NCI-H345 treated with DMSO at 0.1 percent for 48 hours (cell line): ENCODE measurements at regions not wholly inside any gene's neighbourhood (a gene's known extent, or its start where the extent isn't known, plus 50 kb on each side); places are given as distances from the start of the nearest gene placed in this dataset.
"Not testable (repeated sequence)": the region's sequence is repeated elsewhere in the genome, so short reads cannot be mapped to it uniquely, and the experiment has no call there.

Experiments used
- DNase-seq: peaks from one replicate; lab custom pipeline; 2025; ENCODE audit not compliant: unreplicated experiment; lab: John Stamatoyannopoulos, UW

DNA sequence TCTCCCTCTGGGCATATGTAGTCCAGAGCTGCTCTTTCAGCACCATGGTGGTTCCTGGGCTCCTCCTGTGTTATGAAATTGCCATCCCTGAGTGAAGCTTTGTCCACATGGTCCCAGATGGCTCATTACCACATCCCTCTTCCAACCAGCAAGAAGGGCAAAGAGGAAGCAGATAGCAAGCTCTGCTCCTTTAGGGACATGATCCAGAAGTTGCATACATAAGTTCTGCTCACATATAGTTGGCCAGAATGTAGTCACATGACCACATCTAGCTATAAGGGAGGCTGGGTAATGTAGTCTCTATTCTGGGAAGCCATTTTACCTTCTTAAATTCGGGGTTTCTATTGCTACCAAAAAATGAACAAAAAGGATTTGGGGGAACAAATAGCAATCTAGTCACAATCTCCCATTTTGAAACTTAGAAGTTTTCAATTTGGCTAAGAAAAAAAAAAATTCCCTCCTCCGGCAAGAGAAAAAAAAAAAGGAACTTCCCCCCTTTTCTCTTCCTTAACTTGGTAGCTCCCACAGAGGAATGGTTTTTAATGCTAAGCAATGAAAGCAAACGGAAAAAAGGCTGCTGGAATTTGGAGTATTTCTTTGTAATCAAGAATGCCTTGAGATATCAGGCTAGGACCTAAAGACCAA, 88.2 kb upstream of the USP9X start:
- DNase-seq = no peak

DNA sequence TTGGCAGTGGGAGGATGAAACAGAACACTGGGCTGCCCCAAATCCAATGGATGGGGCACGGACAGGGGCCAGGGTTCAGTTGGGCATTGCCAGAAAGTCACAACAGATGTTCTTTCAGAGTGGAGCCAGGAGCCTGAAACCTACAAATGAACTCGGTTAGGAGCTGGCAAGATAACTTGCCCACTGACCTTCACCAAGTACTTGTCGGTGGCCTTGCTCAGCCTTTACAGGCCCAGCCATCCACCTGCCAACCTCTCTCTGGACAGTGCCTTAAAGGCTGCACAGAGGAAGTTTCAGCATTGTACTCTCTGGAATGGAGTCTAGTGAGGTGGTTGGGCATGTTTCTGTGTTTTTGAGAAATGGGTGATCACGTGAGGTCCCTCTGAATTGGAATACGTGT, 87.1 kb upstream of the USP9X start:
- no peak for DNase-seq

DNA sequence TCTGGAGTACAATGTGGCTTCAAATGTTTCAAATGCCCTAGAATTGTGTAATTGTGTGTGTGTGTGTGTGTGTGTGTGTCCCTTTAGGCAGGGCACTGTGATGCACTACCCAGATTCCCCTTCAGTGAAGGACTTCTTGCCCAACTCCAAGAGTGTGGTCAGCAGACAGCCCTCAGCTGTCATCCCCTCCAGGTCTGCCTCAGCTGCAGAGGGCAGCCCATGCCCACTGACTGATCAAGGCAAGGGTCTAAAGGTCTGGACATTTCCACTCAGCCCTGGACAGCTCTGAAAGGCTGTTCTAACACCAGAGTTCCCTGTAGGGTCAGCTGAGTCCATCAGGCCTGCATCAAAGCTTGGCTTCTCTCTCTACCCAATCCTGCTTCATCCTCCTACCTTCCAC, 83.9 kb upstream of the USP9X start:
- DNase-seq = no peak

DNA sequence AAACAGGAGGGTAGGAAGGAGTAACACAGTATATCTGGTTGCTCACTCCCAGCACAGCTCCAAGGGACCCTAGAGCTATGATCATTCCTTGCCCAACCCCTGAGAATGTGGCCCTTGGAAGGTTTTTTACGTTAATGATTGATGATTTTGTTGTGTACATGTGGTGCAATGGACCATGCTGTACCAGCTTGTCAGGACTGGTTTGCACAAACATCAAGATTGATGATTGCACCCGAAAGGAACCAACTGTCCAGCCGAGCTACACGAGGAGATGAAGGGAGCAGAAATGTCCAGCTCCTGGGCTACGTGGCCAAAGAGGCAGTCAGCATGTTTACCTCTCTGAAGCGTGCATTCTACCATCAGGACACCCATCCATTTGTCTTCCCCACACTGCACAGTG, 83.2 kb upstream of the USP9X start:
- no peak for DNase-seq

DNA sequence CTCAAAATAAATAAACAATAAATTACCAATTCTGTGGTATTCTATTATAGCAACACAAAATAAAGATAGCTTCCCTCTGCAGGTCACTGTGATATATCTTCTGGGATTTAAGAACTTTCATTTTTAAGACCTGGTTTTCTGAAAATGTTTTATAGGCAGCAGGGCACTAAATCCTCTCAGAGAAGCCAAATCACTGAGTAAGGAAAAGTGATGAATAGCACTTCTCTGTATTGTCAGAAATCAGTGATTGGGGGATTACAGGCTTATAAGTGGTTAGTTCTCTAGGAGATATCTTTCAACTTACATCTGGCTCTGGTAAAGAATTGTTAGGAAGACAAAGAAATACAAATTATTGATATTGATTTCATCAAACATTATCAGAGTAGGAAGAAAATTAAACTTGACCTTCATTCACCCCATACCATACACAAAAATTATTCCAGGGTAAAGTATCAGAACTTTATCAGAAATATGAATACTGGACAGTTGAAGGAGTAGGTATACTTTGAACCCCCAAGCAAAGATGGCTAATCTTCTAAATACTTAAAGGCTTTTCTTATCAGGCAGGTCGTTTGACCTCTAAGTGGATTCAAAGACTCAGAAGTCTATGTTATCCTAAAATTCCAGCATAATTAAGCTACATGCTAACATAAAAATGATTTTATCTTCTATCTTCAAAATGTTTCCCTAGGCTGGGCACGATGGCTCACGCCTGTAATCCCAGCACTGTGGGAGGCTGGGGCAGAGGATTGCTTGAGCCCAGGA, 81.6 kb upstream of the USP9X start:
- no peak for DNase-seq

DNA sequence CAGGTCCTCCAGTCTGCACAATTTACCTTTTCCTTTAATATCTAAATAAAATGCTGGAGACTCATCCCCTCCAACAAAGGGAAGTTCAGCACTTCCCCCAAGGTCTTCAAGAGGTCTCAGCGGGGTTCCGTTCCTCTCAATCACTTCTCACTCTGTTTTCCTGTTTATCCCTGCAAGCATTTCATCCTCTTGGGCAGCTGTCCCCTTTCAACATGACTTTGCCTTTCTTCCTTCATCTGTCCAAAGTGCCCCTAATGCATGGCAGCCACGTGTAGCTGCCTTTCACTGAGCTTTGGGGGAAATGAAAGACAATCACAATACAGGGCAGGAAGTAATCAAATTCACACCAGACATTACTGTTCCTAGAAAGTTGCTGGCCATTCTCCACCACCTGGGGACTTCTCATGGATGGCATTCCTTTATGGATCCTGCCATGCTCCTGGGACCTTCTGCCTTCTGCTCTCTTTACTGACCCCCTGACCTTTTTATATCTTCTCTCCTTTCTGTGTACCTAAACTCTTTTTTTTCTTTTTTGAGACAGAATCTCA, 79.7 kb upstream of the USP9X start:
- DNase-seq = no peak

DNA sequence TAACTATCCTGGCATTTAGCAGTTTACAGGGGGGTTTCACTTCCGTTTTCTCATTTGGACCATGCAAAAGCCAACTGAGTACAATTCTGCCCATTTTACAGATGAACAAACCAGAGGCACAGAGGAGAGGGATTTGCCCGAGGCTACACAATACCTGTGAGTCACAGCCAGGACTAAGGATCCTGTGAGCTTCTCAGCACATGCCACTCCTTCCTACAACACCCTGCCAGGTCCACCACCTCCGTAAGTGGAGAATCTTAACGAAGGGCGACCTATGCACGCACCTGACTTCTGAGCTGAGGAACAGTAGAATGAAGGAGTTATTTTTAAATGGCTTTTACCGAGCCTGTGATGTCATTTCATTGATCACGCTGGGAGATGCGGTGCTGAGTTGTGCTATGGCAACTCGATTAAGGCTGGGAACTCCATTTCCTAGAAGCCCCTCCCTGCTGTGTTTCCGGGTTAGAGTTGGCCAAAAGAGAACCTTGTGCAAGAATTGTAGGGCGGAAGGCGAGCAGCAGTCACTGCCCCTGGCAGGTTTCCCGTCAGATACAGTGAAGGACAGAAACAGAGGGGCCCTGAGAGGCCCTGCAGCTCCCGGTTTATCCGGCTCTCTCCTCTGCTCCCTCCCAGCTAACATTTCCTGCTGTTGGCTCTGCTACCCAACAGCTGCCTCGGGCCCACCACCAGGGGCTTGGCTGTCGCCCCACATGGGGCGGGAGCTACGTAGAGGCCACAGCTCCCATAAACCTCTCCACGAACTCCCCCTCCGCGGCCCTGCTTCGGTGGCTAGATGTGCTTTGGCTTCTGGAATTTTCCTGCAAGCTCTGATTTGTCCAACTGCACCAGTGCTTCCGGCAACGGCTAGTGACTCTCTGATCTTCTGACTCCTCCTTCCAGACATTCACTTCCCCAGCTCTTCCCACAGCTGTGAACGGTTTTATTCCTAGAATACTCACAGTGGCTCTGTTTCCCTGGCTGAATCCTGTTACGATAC, 75.1 kb upstream of the USP9X start:
- DNase-seq = no peak

DNA sequence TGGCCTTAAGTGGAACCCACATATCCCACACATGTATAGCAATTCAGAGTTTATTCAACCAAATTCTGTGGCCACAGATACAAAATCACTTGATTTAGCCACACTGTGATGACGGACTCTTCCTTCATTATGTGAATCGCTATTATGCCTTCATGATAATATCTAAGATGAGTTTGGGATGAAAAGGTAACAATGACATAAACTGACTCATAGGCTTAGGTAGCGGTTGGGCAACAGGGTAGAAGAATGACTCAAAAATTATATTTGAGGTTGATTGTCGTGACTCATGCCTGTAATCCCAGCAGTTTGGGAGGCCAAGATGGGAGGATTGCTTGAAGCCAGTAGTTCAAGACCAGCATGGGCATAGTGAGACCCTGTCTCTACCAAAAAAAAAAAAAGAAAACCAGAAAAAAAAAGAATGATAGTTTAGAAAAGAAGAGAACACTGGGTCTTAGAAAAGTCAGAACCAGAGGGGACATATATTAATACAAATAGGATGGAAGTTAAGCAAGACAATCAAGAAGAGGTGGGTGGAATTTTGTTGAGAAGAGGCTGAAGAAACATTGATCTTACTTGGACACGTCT, 70.4 kb upstream of the USP9X start:
- DNase-seq = no peak

DNA sequence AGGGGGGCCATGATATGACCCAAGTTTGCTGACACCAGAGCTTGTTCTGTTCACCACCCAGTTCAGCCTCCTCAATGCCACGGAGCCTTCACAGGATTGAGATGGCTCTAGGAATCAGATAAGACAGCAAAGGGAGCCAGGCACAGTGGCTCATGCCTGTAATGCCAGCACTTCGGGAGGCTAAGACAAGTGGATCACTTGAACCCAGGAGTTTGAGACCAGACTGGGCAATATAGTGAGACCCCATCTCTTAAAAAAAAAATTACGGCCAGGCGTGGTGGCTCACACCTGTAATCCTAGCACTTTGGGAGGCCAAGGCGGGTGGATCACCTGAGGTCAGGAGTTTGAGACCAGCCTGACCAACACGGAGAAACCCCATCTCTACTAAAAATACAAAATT, 67.5 kb upstream of the USP9X start:
- not testable (repeated sequence) for DNase-seq

DNA sequence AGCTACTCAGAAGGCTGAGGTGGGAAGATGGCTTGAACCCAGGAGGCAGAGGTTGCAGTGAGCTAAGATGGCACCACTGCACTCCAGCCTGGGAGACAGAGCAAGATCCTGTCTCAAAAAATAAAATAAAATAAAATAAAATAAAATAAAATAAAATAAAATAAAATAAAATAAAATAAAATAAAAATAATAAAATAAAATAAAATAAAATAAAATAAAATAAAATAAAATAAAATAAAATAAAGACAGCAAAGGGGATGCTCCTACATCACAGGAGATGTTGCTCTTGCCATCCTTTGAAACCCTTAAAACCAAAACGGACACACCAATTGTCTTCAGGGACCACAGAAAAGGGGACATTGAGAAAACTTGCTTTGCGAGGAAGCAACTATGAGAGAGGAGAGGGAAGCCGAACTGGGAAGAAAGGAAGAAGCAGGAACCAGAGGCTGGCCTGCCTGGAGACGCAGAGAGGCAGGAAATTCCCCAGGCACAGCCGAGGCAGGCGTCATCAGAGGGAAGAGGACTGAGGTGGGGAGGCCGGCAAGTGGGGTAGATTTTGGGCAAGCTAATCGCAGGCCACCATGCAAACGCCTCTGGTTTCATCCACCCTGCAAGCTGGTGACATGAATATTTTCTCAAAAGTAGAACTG, 66.7 kb upstream of the USP9X start:
- DNase-seq = not testable (repeated sequence)

DNA sequence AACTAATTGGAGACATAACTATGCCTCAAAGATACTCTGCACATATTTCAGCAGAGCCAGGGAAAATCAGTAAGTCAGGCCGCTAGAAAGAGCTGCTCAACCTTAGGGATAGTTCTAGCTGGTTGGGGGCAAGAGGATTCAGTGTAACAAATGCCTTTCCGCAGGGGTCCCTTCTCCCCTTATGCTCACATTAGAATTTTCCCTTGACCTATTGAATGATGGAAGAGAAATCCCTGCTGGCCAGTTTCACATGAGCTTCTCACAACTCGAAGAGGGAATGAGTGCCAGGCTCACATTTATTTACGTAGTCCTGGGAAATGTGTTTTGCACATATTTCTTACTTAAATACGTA, 66.2 kb upstream of the USP9X start:
- no peak for DNase-seq

DNA sequence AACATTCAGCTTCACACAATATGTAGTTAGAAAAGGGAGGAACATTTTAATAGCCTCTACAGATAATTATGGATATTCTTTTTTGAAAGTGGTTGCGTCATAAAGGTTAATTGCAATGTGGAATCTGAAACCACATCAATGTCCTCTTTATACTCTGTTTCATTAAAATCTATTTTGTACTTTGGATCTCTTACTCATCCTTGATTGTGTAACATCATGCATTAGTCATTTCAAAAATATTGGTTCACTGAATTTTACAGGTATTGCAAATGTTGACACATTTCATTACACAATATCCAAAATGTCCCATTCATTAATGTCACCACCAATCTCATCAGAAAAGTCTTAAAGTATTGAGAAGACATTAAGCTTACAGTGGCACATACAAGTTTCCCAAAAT, 62.7 kb upstream of the USP9X start:
- DNase-seq = no peak

DNA sequence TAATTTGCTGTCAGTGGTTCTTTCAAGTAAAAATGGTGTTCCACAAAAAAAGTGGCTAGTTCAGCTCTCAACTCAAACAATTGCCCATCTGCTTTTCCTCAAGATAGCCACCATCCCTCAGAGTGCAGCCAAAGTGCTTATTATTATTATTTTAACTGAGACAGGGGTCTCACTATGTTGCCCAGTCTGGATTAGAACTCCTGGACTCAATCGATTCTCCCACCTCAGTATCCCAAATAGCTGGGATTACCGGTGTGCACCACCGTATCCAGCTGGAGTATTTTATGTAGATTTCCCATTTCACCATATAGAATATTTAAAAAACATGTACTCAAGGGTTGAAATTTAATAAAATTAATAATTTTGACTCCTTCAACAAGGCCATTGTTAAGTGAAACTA, 62.1 kb upstream of the USP9X start:
- no peak for DNase-seq

DNA sequence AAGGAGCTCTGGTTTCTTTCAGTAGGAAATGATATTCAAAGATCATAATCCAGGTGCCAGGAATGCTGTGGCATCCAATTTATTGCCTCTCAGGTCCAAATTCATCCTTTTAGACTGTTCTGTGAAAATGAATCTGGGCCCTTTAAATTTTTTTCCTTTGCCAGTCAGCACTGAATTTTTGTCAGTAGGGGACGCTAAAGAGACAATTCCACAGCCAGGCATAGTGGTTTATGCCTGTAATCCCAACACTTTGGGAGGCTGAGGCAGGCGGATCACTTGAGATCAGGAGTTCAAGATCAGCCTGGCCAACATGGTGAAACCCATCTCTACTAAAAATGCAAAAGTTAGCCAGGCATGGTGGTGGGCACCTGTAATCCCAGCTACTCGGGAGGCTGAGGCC, 60.9 kb upstream of the USP9X start:
- DNase-seq = not testable (repeated sequence)

DNA sequence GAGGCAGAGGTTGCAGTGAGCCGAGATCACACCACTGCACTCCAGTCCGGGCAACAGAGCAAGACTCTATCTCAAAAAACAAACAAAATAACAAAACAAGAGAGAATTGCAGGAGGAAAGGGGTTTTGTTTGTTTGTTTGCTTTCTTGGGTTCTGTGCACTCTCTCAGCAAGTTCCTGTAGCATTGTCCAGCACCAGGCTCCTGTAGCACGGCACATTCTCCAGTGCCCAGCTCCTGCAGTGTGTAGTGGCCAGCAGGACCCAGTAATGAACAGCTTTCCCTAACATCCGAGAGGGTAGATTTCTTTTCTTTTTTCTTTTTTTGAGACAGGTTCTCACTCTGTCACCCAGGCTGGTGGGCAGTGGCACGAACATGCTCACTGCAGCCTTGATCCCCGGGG, 60.5 kb upstream of the USP9X start:
- no peak for DNase-seq

DNA sequence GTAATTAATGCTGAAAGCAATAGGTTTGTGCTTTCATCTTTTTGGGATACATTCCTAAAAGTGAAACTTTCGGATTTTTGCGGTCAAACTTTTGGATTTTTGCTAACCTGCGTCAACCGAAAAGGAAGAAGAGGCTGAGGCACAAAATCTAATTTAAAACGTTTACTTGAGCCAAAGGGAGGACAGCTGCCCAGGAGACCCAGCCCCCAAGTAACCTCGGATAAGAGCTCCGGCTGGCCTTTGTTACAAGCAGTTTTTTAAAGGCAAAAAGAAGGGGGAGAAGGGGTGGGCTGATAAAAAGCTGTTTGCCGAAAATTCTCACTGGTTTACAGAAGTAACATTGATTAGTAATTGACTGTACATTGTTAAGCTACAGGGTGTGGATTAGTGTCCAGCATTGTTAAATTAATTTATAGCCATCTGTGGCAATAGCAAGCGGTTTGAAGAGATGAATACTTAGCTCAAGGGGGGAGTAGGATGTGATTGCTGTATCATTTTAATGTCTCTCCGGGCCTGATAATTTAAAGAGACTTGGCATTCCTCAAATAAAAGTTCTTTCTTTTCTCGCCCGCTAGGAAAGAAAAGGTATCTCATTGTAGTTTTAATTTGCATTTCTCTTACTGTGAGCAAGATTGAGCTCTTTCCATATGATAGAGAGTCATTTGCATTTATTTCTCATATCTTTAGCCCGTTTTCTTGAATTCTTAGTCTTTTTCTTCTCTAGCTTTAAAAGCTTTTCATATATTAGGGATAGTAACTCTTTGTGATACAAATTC, 59.1 kb upstream of the USP9X start:
- DNase-seq = no peak

DNA sequence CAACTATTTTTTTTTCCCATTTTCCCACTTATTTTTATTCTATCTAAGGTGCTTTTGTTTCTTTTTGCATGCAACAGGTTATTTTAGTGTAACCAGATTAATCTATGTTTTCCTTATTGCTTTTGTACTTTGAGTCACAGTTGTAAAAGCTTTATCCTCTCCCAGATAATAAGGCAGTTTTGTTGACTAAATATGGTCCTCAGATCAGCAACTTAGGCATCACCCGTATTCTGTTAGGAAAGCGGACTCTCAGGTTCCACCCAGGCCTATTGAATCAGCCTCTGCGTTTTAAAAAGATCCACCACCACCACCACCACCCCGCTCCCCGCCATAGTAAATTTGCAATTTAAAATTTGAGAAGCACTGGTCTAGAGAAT, 58.6 kb upstream of the USP9X start:
- no peak for DNase-seq

DNA sequence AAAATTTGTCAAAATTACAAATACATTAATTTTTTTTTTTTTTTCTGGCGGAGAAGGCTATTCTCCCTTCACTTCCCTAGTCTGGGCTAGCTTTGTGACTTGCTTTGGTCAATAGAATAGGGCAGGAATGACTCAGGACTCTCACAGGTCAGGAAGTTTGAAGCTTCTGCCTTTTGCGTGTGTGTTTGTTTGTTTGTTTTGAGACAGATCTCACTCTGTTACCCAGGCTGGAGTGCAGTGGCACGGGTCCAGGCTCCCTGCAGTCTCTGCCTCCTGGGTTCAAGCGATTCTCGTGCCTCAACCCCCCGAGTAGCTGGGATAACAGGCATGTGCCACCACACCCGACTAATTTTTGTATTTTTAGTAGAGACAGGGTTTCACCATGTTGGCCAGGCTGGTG, 55.9 kb upstream of the USP9X start:
- no peak for DNase-seq

DNA sequence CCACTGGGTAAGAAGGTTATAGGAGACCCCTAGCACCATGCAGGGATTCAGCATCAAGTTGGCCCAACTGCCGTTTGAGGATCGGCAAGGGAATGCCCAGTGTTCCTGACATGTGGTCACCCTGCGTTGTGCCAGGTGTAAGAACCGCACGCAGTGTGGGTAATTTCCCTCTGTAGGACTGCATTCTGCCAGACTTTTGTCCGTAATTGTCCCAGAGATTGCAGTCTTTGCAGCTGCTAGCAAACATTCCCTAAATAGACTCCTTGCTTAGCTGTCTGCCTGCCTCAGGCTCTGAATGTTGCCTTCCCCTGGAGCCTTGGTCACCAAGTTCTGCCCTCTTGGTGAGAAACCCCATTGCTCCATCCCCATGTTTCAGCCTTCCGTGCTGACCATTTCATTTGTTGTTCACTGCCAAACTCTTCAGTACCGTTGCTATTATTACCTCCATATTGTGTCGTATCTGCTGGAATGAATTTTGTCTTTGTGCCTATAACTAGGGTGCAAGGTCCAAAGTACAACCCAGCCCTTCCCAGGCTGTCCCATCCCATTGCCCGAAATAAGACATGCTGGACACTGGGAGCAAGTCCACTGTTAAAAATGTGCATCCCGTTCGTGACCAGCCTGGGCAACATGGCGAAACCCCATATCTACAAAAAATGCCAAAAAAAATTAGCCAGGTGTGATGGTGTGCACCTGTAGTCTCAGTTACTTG, 53.8 kb upstream of the USP9X start:
- DNase-seq = no peak
